Mucosa of descending colon (tissue), 3 donors: ENCODE measurements at regions not wholly inside any gene's neighbourhood (a gene's known extent, or its start where the extent isn't known, plus 50 kb on each side); places are given as distances from the start of the nearest gene placed in this dataset.

Experiments
- ATAC-seq: fragments of 200-7000 bp; cut with Tn5 transposase; one replicate; pipeline ENCODE4 v1.9.1; 2020; ENCODE audit warnings: mild to moderate bottlenecking, moderate library complexity
- DNase-seq, 3 donors: peaks; one replicate each; pipeline ENCODE4 v3.0.0-alpha.2; 2020
- H3K36me3 ChIP-seq: fragments of 200-600 bp; one replicate; pipeline ENCODE4 v1.8.0; 2021; ENCODE audit warnings: low read depth, mild to moderate bottlenecking
- H3K4me1 ChIP-seq: fragments of 200-600 bp; one replicate; pipeline ENCODE4 v1.8.0; 2021; ENCODE audit warnings: low read depth, mild to moderate bottlenecking
- H3K4me3 ChIP-seq: fragments of 200-600 bp; one replicate; pipeline ENCODE4 v1.8.0; 2021; ENCODE audit warnings: mild to moderate bottlenecking
- H3K9me3 ChIP-seq: fragments of 200-600 bp; one replicate; pipeline ENCODE4 v1.8.0; 2021; ENCODE audit warnings: mild to moderate bottlenecking
- CTCF ChIP-seq: fragments of 200-600 bp; IDR thresholded peaks from one replicate; pipeline ENCODE4 v1.8.0; 2022; ENCODE audit warnings: antibody characterized with exemption, mild to moderate bottlenecking
- intact Hi-C, 2 donors: fragments of 100-400 bp; cut with DNase I in 1 of 2; cut with micrococcal nuclease in 1 of 2; formaldehyde crosslinking; loops; one replicate each; pipeline versions ENCODE4 v1.11.0 to v1.11.1; 2022; cut with DNase I, micrococcal nuclease
- donor health status: DM: no; HTN: no; CAD: no; lungs with moderate emphysema.
- donor health status: DM: no; HTN: no; CAD: no.
- donor health status: DM: no; HTN: yes; CAD: no.

GRCh38 chr6:33875141-33875581 lies 71.4 kb upstream of the MLN start:
- ATAC-seq (no peak), DNase-seq (no peak)
- H3K36me3 ChIP-seq = no peaks in the 10 kb centered on the region
- no peak overlapping the region for H3K4me3 ChIP-seq
- H3K9me3 ChIP-seq = no peaks in the 10 kb centered on the region
- H3K4me1 ChIP-seq = peaks cover 2% of the 10 kb centered on the region
- no peak for TF ChIP-seq CTCF
- intact Hi-C loops = no loop called here

DNA sequence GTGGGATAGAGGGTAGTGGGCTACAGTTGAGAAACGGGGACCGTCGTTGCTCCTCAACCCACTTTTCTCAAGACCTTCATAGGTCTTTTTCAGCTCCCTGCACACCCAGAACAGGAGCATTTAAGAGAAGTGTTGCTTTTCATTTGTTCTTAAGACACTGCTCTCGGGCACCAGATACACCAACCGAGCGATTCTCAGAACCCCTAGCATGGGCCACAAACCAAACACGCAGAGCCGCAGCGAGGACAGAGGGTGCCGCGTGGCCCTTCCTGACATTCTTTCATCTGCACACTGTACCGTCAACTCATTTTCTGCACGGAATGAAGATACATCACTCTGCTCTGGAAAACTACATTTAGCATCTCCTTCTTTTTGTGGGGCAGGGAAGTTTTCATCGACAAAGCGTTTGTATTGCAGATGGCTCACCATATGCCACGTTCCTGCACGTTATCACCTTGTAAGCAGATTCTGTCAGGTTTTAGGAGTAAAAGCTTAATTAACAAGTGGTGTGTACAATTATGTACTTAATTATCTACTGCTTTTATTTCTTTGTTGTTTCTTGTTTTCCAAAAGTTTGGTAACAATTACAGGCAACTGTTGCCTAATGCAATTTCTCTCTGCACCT lies 70.4 kb upstream of the MLN start:
- no peak for ATAC-seq
- no peak overlapping the region for H3K4me3 ChIP-seq
- TF ChIP-seq CTCF = no peak
- no peak for DNase-seq
- H3K4me1 ChIP-seq = no peaks in the 10 kb centered on the region
- intact Hi-C loops = no loop called here
- H3K9me3 ChIP-seq = no peaks in the 10 kb centered on the region
- H3K36me3 ChIP-seq = no peaks in the 10 kb centered on the region

DNA sequence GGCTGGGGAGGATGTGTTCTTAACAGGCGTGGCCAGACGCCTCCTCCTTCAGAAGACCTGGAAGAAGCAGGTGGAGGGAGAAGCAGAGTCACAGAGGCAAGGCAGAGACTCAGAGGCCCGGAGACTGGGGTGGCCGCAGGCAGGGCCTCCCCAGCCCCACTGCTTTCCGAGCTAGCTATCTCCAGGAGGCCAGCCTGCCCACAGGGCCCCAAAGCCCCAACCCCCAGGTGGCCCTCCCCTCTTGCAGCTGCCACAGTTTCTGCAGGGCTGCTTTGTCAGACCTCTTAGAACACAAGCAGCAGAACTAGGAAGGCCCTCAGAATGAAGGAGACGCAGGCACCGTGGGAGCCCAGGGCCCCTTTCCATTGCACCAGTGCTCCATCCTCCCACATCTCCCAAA lies 69.0 kb upstream of the MLN start:
- ATAC-seq = no peak
- DNase-seq = no peak
- Histone ChIP-seq H3K36me3 (no peaks in the 10 kb centered on the region), H3K9me3 (no peaks in the 10 kb centered on the region), H3K4me3 (no peak overlapping the region), H3K4me1 (no peaks in the 10 kb centered on the region)
- no peak for TF ChIP-seq CTCF
- intact Hi-C loops = no loop called here

DNA sequence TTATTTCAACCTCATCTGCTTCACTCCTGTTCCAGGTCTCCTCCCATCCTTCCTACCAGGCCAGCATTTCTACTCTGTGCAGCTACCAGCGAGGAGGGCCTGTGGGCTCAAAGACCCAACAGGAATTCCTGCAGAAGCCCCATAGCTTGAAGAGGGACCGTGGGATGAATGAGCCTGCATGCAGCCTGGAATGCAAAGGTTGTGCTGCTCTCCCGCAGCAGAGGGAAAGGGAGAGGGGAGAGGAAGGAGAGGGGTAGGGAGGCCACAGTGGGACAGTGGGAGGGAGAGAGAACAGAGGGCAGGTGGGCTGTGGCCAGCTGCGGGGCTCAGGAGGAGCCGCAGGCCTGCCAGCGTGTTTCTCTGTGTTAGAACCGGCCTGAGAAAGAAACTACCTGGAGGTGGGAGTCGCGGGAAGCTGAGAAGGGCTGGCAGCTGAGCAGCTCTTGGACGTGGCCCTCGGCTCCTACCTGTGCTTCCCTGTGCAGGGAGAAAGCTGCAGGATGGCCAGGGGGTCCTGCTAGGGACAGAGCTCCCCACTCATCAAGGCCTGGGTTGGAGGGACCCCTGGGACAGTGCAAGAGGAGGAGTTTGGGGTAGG lies 66.1 kb upstream of the MLN start:
- no peak for ATAC-seq
- H3K4me1 ChIP-seq = no peaks in the 10 kb centered on the region
- DNase-seq = no peak
- H3K9me3 ChIP-seq = no peaks in the 10 kb centered on the region
- intact Hi-C loops = no loop called here
- no peak for TF ChIP-seq CTCF
- no peaks in the 10 kb centered on the region for H3K36me3 ChIP-seq
- H3K4me3 ChIP-seq = no peak overlapping the region

DNA sequence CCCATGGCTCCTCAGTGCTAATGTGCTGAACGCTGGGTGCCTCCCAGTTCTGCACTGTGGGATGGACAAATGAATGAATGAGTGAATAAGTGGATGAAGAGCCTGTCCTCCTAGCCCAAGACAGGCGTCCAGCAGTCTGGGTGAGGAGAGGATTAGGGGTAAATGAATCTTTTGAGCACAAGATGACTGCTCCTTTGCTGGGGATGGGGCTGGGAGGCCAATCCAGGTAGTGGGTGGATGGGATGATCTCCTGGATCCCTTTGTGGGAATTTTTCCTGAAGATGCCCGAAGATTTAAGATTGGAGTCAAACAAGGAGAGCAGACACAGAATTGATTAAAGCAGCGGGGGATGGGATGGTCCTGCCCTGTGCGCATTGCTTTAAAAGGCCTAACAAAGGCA lies 65.3 kb upstream of the MLN start:
- Histone ChIP-seq H3K36me3 (no peaks in the 10 kb centered on the region), H3K4me1 (no peaks in the 10 kb centered on the region), H3K9me3 (no peaks in the 10 kb centered on the region), H3K4me3 (no peak overlapping the region)
- no peak for TF ChIP-seq CTCF
- DNase-seq = no peak
- no peak for ATAC-seq
- intact Hi-C loops = no loop called here
